SIG-M5 treated with dmso at 0.1 percent for 504 hours (cell line): ENCODE measurements at regions not wholly inside any gene's neighbourhood (a gene's known extent, or its start where the extent isn't known, plus 50 kb on each side); places are given as distances from the start of the nearest gene placed in this dataset.

Source experiments
- DNase-seq: peaks from one replicate; lab custom pipeline; 2025; ENCODE audit not compliant: unreplicated experiment; lab: John Stamatoyannopoulos, UW

GRCh38 chr4:153938994-153939393, 150.1 kb upstream of the SFRP2 start:
- DNase-seq, result no peak

DNA sequence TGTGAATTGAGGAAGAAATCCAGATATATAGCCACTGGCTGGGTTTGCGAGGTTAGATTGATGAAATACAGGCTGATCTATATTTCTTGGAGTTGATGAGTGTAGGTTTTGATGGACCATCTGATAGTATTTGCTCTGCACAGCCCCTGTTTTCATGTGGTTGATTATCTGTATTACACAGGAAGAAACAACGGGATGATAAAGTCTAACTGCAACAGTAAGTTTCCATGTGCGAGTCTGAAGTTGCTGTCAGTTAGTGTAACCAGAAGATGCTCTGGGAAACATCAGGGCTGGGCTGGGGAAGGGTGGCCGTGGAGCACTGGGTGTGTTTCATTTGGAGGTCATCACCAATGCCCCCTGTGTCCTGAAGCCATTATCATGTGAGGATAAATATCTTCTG, 148.4 kb upstream of the SFRP2 start:
- DNase-seq, result no peak

DNA sequence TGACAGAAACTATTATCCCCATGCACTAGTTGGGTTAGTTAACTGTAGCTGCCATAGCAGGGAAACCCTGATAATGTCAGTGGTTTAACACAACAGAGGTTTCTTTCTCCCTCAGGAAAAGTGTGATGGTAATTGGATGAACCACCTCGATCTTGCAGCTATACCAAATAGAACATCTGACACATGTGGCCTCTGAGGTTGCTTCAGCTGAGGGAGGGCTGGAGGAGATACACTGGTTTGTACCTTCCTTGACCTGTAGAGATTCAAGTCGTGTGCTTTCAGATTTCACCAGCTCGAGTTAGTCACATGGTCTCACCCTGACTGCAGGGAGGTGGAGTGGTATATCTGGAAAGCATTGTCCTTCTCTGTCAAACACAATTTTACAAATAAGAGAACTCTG, 147.2 kb upstream of the SFRP2 start:
- DNase-seq, result no peak

- peak; percentile 9 for DNase-seq
These were observed 145.8 kb upstream of the SFRP2 start for GRCh38 chr4:153934688-153935017.

GRCh38 chr4:153933915-153934687, 145.2 kb upstream of the SFRP2 start:
- DNase-seq, result no peak

- peak; percentile 14 for DNase-seq
These were observed 142.9 kb upstream of the SFRP2 start for GRCh38 chr4:153931804-153932203.

GRCh38 chr4:153929675-153930074, 140.8 kb upstream of the SFRP2 start:
- DNase-seq, result no peak

GRCh38 chr4:153927451-153927850, 138.6 kb upstream of the SFRP2 start:
- no peak for DNase-seq

DNA sequence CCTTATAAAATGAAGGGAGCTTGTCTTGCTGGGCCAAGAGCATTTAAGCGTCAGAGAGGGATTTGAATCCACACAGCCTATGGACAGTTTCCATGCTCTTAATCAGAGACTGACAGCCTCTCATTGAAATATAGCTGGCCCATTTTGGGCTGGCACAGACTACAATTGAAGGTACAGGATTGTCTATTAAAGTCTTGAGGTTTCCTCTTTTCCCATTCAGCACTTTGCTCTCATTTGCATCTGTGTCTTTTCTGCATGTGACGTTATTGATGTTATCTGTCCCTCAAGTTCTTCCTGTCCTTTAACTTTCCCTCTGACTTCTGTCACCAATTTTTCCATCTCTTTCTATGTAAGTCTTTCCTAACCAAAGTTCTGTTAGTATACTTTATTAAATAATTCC, 133.3 kb upstream of the SFRP2 start:
- DNase-seq, result no peak

GRCh38 chr4:153919667-153920066, 130.8 kb upstream of the SFRP2 start:
- DNase-seq, result no peak

DNA sequence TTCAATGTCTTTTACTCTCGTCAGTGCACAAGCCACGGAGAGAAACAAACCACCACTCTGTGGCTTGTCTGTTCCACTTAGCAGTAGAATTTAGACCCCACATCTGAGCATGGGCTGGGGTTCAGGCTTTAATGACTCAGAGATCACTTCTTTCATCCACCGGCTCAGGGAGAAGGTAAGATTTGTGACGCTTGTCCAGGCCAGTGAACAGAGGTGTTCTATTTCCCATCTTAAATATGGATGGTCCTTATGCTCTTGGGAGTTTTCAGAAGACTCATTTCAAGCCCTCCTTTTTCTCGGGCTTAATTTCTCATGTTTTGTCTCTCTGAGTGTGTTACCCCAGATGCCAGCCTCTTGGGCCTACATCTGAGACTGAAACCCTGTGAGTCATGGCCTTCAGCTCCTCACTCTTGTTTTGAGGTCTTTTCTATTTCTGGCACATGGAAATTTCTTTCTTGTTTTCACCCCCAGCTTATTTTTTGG, 127.4 kb upstream of the SFRP2 start:
- no peak for DNase-seq

- DNase-seq, result no peak
These were observed 123.4 kb upstream of the SFRP2 start for GRCh38 chr4:153912301-153912700.

- no peak for DNase-seq
These were observed 120.8 kb upstream of the SFRP2 start for GRCh38 chr4:153909672-153910071.

GRCh38 chr4:153906231-153906630, 117.3 kb upstream of the SFRP2 start:
- no peak for DNase-seq

DNA sequence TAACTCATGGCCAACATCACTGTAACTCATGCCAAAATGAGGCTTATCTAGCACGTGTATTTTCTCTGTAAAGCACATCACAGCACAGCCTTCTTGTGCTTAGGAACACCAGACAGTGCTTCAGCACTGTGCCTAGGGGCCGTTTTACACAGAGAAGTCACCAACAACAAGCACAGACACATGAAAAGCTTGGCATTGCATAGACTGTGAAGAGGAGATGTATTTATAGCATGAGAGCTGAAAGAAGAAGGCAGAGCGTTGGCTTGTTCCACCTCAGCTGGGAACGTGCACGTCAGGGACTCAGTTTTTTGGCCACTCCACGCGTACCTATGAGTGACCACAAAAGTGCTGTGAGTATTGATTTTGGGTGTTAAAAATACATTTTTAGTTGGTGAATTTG, 116.3 kb upstream of the SFRP2 start:
- no peak for DNase-seq

- DNase-seq, result no peak
These were observed 115.1 kb upstream of the SFRP2 start for GRCh38 chr4:153904011-153904410.

DNA sequence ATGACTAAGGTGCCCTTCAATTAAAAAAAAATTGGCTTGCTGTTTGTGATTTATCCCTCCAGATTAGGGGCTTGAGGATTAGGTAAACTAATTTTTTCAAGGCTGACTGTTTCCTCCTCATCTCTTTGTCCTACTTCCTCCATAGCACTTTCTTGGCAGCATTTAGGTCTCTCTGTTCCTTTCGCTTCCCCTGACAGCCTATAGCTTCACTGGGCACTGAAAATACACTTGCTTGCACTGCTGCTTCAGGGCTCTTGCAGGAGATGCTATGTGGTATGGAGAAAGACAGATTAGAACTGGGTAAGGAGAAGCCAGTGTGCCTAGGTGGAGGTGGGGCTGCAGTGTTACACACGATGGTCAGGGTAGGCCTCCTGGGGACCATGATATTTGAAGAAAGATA, 112.3 kb upstream of the SFRP2 start:
- DNase-seq, result no peak

DNA sequence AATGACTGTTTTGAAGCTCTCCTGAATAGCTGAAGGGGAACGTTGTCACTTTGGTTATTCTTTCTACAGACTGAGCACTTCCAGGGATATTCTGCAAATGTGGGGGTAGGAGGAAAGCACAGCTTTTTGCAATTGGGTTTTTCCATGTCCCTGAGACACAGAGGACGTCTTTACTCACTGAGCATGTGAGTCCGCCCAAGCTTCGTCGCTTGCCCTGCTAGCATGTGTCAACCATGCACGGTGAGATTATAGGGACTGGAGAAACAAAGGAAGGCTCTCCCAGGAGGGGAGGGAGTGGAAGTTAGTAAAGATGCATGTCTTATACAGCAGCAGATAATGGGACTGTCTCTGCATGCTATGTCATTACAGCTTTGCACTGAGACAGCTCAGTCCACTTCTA, 111.5 kb upstream of the SFRP2 start:
- DNase-seq, result no peak

DNA sequence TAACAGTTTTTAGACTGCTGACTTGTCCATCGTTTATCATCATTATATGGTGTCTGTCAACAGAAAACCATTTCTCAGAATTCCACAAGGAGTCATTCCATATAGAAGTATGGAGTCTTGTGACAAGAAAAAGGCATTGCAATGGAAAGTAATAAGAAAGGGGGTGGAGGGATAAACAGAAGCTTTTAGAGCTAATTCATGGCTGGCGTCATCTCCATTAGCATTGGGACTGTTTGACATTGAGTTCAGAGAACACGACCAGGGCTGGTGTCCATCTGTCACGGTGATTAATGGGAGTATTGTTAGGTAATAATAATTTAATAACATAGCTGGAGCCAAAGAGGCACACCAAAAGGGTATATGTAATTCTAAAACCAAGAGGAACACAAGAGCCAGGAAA, 101.9 kb upstream of the SFRP2 start:
- no peak for DNase-seq

DNA sequence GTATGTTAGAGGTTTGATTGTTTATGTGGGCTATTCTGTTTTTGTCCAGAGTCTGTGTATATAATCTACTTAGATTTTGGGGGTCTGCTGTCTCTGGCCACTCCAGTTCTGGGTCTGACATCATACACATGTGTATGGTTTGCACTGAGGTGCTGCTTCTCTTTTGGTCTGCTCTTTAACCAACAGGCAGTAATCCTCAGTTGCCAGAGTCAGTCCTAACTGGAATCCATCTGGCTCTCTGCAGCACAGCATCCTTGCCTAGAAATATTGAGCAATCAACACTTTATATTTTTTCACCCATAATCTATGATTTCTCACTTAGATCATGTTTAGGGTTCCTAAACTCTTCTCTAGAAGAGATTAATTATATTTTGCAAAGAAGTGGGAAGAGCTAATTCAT, 98.3 kb upstream of the SFRP2 start:
- no peak for DNase-seq

DNA sequence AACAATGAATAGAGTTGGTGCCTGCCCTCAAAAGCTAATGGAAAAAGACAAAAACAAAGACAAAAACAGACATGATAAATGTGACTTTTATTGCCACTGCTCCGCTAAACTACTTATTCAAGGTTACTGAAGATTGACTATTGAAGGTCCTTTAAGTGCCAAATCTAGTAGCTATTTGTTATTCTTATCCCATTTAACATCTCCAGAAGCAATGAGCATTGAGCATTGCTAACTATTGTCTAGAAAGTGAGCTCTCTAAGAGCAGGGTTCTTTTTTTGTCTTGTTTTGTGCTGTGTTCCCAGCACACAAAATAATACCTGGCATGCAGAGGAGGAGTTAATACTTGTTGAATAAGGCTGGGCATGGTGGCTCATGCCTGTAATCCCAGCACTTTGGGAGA, 95.4 kb upstream of the SFRP2 start:
- DNase-seq, result no peak

- no peak for DNase-seq
These were observed 92.1 kb upstream of the SFRP2 start for GRCh38 chr4:153880983-153881382.

GRCh38 chr4:153877898-153878297, 89.0 kb upstream of the SFRP2 start:
- DNase-seq, result peak; percentile 6
